SU-DHL-6 (cell line): ENCODE measurements at regions not wholly inside any gene's neighbourhood (a gene's known extent, or its start where the extent isn't known, plus 50 kb on each side); places are given as distances from the start of the nearest gene placed in this dataset.
"Not testable (repeated sequence)": the region's sequence is repeated elsewhere in the genome, so short reads cannot be mapped to it uniquely, and the experiment has no call there.

Experiments used
- H2AFZ ChIP-seq: fragments of 200-600 bp; sonication (generic); 2 replicates; pipeline ENCODE4 v1.6.1; 2014; ENCODE audit warnings: low read depth, mild to moderate bottlenecking, moderate library complexity, mixed read lengths, antibody characterized with exemption, low read length; ENCODE audit not compliant: severe bottlenecking
- H3F3A ChIP-seq: fragments of 200-600 bp; shearing (Covaris generic); 2 replicates; pipeline ENCODE4 v1.6.0; 2016; ENCODE audit warnings: antibody characterized with exemption, mild to moderate bottlenecking; ENCODE audit not compliant: insufficient read depth
- H3K27ac ChIP-seq: fragments of 200-600 bp; sonication (generic); 2 replicates; pipeline ENCODE4 v1.5.1; 2016; ENCODE audit warnings: low read depth, mild to moderate bottlenecking, low read length, moderate library complexity, mixed read lengths
- H3K27me3 ChIP-seq: fragments of 200-600 bp; sonication (generic), shearing (Covaris generic); 2 replicates; pipeline ENCODE4 v1.6.0; 2014; ENCODE audit warnings: mild to moderate bottlenecking, low read length
- H3K36me3 ChIP-seq: fragments of 200-600 bp; sonication (generic); 2 replicates; pipeline ENCODE4 v1.6.1; 2014; ENCODE audit warnings: mild to moderate bottlenecking, low read length, mixed read lengths
- H3K4me2 ChIP-seq: fragments of 300-600, 200-600 bp; shearing (Covaris generic), sonication (generic); 2 replicates; pipeline ENCODE4 v1.6.0; 2014; ENCODE audit warnings: low read length, low read depth, mild to moderate bottlenecking; ENCODE audit not compliant: poor library complexity, severe bottlenecking
- H3K4me3 ChIP-seq: fragments of 200-600 bp; sonication (generic); 2 replicates; pipeline ENCODE4 v1.5.1; 2014; ENCODE audit warnings: antibody characterized with exemption, low read length, mild to moderate bottlenecking, mixed read lengths; ENCODE audit not compliant: insufficient read depth, poor library complexity, severe bottlenecking
- H3K79me2 ChIP-seq: fragments of 200-600 bp; sonication (generic); 2 replicates; pipeline ENCODE4 v1.6.1; 2014; ENCODE audit warnings: mild to moderate bottlenecking, low read length, moderate library complexity; ENCODE audit not compliant: insufficient read depth
- H3K9ac ChIP-seq: fragments of 200-600 bp; sonication (generic); 2 replicates; pipeline ENCODE4 v1.7.0; 2014; ENCODE audit warnings: mild to moderate bottlenecking, low read length
- H3K9me2 ChIP-seq: fragments of 200-600 bp; sonication (generic); replicated peaks from 2 replicates; pipeline ENCODE4 v1.6.1; 2014; ENCODE audit warnings: low read length; ENCODE audit not compliant: insufficient read depth
- H3K9me3 ChIP-seq: fragments of 200-600 bp; sonication (generic); 2 replicates; pipeline ENCODE4 v1.6.1; 2014; ENCODE audit warnings: low read length, mixed read lengths; ENCODE audit not compliant: insufficient read depth
- H4K20me1 ChIP-seq: fragments of 200-600 bp; sonication (generic); 2 replicates; pipeline ENCODE4 v1.6.1; 2014; ENCODE audit warnings: low read depth, mild to moderate bottlenecking, antibody characterized with exemption, low read length, moderate library complexity, mixed read lengths
- EZH2phosphoT487 ChIP-seq: fragments of 200-600 bp; sonication (generic), shearing (Covaris generic); conservative IDR thresholded peaks from 2 replicates; pipeline ENCODE4 v1.6.1; 2018; ENCODE audit warnings: mild to moderate bottlenecking, antibody characterized with exemption, low read length, moderate library complexity, mixed read lengths
- TF ChIP-seq, protein P1 (sequence below): fragments of 200-600 bp; sonication (generic); IDR thresholded peaks from one replicate; pipeline ENCODE4 v1.5.1; 2017; ENCODE audit warnings: antibody characterized with exemption, mild to moderate bottlenecking, low read length, moderate library complexity; ENCODE audit not compliant: insufficient read depth, poor library complexity, severe bottlenecking

DNA sequence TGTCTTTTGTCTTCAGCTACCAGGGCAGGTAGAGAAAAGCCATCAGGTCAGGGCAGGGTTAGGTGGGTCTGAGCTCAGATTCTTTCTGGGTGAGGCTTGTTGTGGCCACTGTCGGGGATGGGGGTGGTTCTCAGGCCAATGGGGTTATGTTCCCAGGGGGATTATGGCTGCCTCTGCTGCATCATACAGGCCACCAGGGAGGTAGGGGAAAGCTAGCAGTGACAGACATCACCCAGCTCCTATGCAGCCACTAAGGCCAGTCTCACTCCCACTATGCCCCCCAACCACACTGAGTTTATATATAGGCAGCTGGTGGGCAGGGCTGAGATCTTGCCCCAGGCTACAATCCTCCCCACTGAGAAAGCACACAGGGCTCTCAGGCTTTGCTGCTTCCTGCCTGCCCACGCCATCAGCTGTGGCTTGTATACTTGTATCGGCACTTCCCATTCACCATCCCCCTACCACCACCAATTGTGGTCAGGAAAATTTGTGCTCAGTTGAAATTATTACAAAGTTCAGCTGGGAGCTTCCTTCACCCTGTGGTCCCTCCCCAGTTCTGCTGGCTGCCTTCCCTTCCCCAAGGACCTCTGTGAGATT lies 72.6 kb upstream of the PTPN13 start:
- Histone ChIP-seq H3K36me3 (no peaks in the 10 kb centered on the region), H2AFZ (no peak overlapping the region), H3K27ac (no peak overlapping the region), H3K79me2 (no peaks in the 10 kb centered on the region), H3K27me3 (no peaks in the 10 kb centered on the region), H4K20me1 (no peaks in the 10 kb centered on the region), H3K9ac (no peak overlapping the region), H3K9me3 (no peaks in the 10 kb centered on the region), H3F3A (no peaks in the 10 kb centered on the region), H3K4me2 (no peak overlapping the region), H3K9me2 (no peaks in the 10 kb centered on the region), H3K4me3 (no peak overlapping the region)
- TF ChIP-seq, protein P1, sequence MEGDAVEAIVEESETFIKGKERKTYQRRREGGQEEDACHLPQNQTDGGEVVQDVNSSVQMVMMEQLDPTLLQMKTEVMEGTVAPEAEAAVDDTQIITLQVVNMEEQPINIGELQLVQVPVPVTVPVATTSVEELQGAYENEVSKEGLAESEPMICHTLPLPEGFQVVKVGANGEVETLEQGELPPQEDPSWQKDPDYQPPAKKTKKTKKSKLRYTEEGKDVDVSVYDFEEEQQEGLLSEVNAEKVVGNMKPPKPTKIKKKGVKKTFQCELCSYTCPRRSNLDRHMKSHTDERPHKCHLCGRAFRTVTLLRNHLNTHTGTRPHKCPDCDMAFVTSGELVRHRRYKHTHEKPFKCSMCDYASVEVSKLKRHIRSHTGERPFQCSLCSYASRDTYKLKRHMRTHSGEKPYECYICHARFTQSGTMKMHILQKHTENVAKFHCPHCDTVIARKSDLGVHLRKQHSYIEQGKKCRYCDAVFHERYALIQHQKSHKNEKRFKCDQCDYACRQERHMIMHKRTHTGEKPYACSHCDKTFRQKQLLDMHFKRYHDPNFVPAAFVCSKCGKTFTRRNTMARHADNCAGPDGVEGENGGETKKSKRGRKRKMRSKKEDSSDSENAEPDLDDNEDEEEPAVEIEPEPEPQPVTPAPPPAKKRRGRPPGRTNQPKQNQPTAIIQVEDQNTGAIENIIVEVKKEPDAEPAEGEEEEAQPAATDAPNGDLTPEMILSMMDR = no peak

DNA sequence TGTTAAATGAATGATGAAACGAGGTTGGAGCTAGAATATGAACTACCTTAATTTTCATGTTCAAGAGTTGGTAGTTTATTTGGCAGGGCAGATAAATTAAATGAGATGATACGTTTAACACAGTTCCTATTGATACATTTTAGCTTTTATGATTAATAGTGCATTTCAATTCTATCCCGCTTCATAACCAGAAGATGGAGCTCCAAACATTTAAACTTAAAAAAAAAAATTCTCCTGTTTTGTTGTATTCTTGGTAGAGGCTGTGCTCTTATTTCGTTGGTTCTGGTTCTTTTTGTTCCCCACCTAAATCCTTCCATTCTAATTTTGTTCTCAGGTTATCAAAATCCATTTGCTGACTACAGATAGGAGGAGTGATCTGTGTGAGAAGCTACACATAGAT lies 71.8 kb upstream of the PTPN13 start:
- no peak overlapping the region for H3K4me2 ChIP-seq
- H3K4me3 ChIP-seq = no peak overlapping the region
- H3K27ac ChIP-seq = no peak overlapping the region
- H3K36me3 ChIP-seq = no peaks in the 10 kb centered on the region
- H3K79me2 ChIP-seq = no peaks in the 10 kb centered on the region
- no peaks in the 10 kb centered on the region for H4K20me1 ChIP-seq
- H3K9ac ChIP-seq = no peak overlapping the region
- no peaks in the 10 kb centered on the region for H3K27me3 ChIP-seq
- H2AFZ ChIP-seq = no peak overlapping the region
- TF ChIP-seq, protein P1 = no peak
- no peak for TF ChIP-seq EZH2phosphoT487
- H3F3A ChIP-seq = no peaks in the 10 kb centered on the region
- no peaks in the 10 kb centered on the region for H3K9me2 ChIP-seq
- H3K9me3 ChIP-seq = no peaks in the 10 kb centered on the region

DNA sequence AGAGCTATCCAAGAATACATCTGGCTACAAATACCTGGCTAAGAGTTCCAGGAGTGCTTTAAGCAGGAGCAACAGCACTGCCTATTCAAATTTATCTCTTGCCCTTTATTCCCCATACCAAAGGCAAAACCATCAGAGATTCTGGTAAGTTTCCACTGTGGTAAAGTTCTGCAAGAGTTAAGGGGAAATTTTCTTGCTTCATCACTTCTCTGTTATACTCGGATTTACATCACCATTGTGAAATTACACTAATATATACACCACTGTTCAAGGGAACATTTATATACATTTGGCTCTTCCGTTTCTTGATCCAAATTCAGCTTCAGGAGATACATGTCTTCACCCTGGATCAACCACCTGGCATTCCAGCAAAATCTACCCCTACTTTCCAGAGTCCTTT lies 70.8 kb upstream of the PTPN13 start:
- no peaks in the 10 kb centered on the region for H4K20me1 ChIP-seq
- H3K27me3 ChIP-seq = no peaks in the 10 kb centered on the region
- no peak overlapping the region for H2AFZ ChIP-seq
- H3K9me3 ChIP-seq = no peaks in the 10 kb centered on the region
- no peak for TF ChIP-seq EZH2phosphoT487
- TF ChIP-seq, protein P1 = no peak
- no peak overlapping the region for H3K4me3 ChIP-seq
- no peak overlapping the region for H3K9ac ChIP-seq
- H3K4me2 ChIP-seq = no peak overlapping the region
- no peaks in the 10 kb centered on the region for H3K79me2 ChIP-seq
- H3K27ac ChIP-seq = no peak overlapping the region
- no peaks in the 10 kb centered on the region for H3F3A ChIP-seq
- H3K9me2 ChIP-seq = no peaks in the 10 kb centered on the region
- no peaks in the 10 kb centered on the region for H3K36me3 ChIP-seq

DNA sequence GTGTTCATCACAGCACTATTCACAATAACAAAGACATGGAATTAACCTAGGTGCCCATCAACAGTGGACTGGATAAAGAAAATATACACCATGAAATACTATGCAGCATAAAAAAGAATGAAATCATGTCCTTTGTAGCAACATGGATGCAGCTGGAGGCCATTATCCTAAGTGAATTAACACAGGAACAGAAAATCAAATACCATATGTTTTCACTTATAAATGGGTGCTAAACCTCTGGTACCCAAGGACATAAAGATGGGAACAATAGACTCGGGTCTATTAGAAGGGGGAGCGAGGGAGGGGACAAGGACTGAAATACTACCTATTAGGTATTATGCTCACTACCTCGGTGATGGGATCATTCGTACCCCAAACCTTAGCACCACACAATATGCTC lies 66.4 kb upstream of the PTPN13 start:
- not testable (repeated sequence) for H3K9me2 ChIP-seq, H3K4me2 ChIP-seq, H3K27ac ChIP-seq, H4K20me1 ChIP-seq, H3K27me3 ChIP-seq, H3K4me3 ChIP-seq, H3K9ac ChIP-seq, H3K9me3 ChIP-seq, H3K79me2 ChIP-seq, H3F3A ChIP-seq, H2AFZ ChIP-seq, H3K36me3 ChIP-seq
